ENCODE measurements at regions not wholly inside any gene's neighbourhood (a gene's known extent, or its start where the extent isn't known, plus 50 kb on each side); places are given as distances from the start of the nearest gene placed in this dataset.

DNA sequence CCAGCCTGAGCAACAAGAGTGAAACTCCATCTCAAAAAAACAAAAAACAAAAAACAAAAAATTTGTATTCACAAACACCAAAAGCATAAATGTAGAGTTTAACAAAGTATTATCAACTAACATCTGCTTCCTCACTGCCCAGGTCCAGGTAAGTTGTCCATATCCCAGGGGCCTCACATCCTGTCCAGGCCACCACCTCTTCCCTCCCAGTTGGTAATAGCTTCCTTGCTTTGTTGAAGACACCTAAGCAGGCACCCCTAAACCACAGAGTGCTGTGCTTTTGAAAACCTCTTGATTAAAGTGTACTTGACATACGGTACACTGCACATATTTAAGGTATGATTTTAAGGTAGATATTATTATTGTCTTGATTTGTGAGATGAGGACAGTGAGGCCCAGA lies 299.8 kb downstream of the SHQ1 start:
- TF ChIP-seq TAF1 (IDR thresholded peaks at IDR 0.05; ENCODE audit: borderline replicate concordance, low read depth, low read length) (no peak), POLR2A (IDR thresholded peaks at IDR 0.05; ENCODE audit: low read depth, low read length) (no peak)
